Hepatocyte (in vitro differentiated cells): ENCODE measurements at regions not wholly inside any gene's neighbourhood (a gene's known extent, or its start where the extent isn't known, plus 50 kb on each side); places are given as distances from the start of the nearest gene placed in this dataset.

Experiments
- DNase-seq: peaks from one replicate; pipeline ENCODE4 v3.0.0-alpha.2; 2016; ENCODE audit warnings: low spot score
- H2AFZ ChIP-seq: fragments of 200-600 bp; sonication (generic); 2 replicates; pipeline ENCODE4 v1.6.0; 2016; ENCODE audit warnings: antibody characterized with exemption, mild to moderate bottlenecking
- H3K27ac ChIP-seq: fragments of 200-600 bp; sonication (generic); 2 replicates; pipeline ENCODE4 v1.5.1; 2016; ENCODE audit warnings: mild to moderate bottlenecking
- H3K27me3 ChIP-seq: fragments of 200-600 bp; sonication (generic); 2 replicates; pipeline ENCODE4 v1.6.1; 2016
- H3K36me3 ChIP-seq: fragments of 200-600 bp; sonication (generic); replicated peaks from 2 replicates; pipeline ENCODE4 v1.5.1; 2016; ENCODE audit warnings: low read depth; ENCODE audit not compliant: insufficient read depth
- H3K4me1 ChIP-seq: fragments of 200-600 bp; sonication (generic); 2 replicates; pipeline ENCODE4 v1.5.1; 2016; ENCODE audit warnings: mild to moderate bottlenecking, moderate library complexity; ENCODE audit not compliant: insufficient read depth
- H3K4me2 ChIP-seq: fragments of 200-600 bp; sonication (generic); 2 replicates; pipeline ENCODE4 v1.6.0; 2016
- H3K4me3 ChIP-seq: fragments of 200-600 bp; sonication (generic); 2 replicates; pipeline ENCODE4 v1.5.1; 2016; ENCODE audit warnings: mild to moderate bottlenecking
- H3K79me2 ChIP-seq: fragments of 200-600 bp; sonication (generic); 2 replicates; pipeline ENCODE4 v1.6.0; 2017; ENCODE audit warnings: mild to moderate bottlenecking
- H3K9me2 ChIP-seq: fragments of 200-600 bp; sonication (generic); replicated peaks from 2 replicates; pipeline ENCODE4 v1.6.0; 2017; ENCODE audit warnings: mild to moderate bottlenecking; ENCODE audit not compliant: insufficient read depth
- H3K9me3 ChIP-seq: fragments of 200-600 bp; sonication (generic); 2 replicates; pipeline ENCODE4 v1.5.1; 2016; ENCODE audit warnings: low read depth, mild to moderate bottlenecking
- H4K20me1 ChIP-seq: fragments of 200-600 bp; sonication (generic); 2 replicates; pipeline ENCODE4 v1.6.0; 2016; ENCODE audit warnings: mild to moderate bottlenecking; ENCODE audit not compliant: insufficient read depth, poor library complexity, severe bottlenecking
- CTCF ChIP-seq: fragments of 200-600 bp; sonication (generic); IDR thresholded peaks from 2 replicates; pipeline ENCODE4 v1.5.1; 2016; ENCODE audit warnings: antibody characterized with exemption, mild to moderate bottlenecking; ENCODE audit not compliant: poor library complexity
- EZH2 ChIP-seq: fragments of 200-600 bp; sonication (generic); IDR thresholded peaks from 2 replicates; pipeline ENCODE4 v1.6.1; 2016; ENCODE audit warnings: antibody characterized with exemption, mild to moderate bottlenecking, borderline replicate concordance
- EZH2phosphoT487 ChIP-seq: fragments of 200-600 bp; sonication (generic); IDR thresholded peaks from one replicate; pipeline ENCODE4 v1.6.1; 2018; ENCODE audit warnings: antibody characterized with exemption, mild to moderate bottlenecking, low read depth, moderate library complexity; ENCODE audit not compliant: unreplicated experiment, severe bottlenecking
- WGBS: methylation state at CpG from one replicate; pipeline ENCODE4 v1.1.6; 2016; ENCODE audit warnings: low lambda C conversion rate; ENCODE audit errors: missing lambda C conversion rate; 5-methylcytosine and 5-hydroxymethylcytosine counted together

GRCh38 chr19:33894787-33895186 is 98.1 kb downstream of the KCTD15 start:
- H3K4me2 ChIP-seq, result no peak overlapping the region
- H3K27me3 ChIP-seq, result no peaks in the 10 kb centered on the region
- no peaks in the 10 kb centered on the region for H3K4me1 ChIP-seq
- H3K79me2 ChIP-seq, result no peaks in the 10 kb centered on the region
- no peak for TF ChIP-seq EZH2
- no peak for TF ChIP-seq EZH2phosphoT487
- no peak for TF ChIP-seq CTCF
- 93% methylated on average over 11 of the region's 11 CpGs for WGBS
- no peaks in the 10 kb centered on the region for H3K36me3 ChIP-seq
- H4K20me1 ChIP-seq, result no peaks in the 10 kb centered on the region
- no peak for DNase-seq
- no peak overlapping the region for H2AFZ ChIP-seq
- no peak overlapping the region for H3K4me3 ChIP-seq
- H3K27ac ChIP-seq, result no peak overlapping the region
- H3K9me3 ChIP-seq, result no peaks in the 10 kb centered on the region
- H3K9me2 ChIP-seq, result no peaks in the 10 kb centered on the region

- Histone ChIP-seq H3K27me3 (no peaks in the 10 kb centered on the region), H3K9me3 (no peaks in the 10 kb centered on the region), H3K4me1 (no peaks in the 10 kb centered on the region), H4K20me1 (no peaks in the 10 kb centered on the region), H3K27ac (no peak overlapping the region), H3K4me2 (no peak overlapping the region), H3K4me3 (no peak overlapping the region), H2AFZ (no peak overlapping the region), H3K79me2 (no peaks in the 10 kb centered on the region), H3K9me2 (no peaks in the 10 kb centered on the region), H3K36me3 (no peaks in the 10 kb centered on the region)
- TF ChIP-seq CTCF, result no peak
- no peak for TF ChIP-seq EZH2phosphoT487
- TF ChIP-seq EZH2, result no peak
- no peak for DNase-seq
- WGBS, result 86% methylated on average over 2 of the region's 2 CpGs
Observed at GRCh38 chr19:33895366-33895765, 98.7 kb downstream of the KCTD15 start.

GRCh38 chr19:33898062-33898677 is 101.5 kb downstream of the KCTD15 start:
- Histone ChIP-seq H3K27me3 (no peaks in the 10 kb centered on the region), H3K27ac (no peak overlapping the region), H3K36me3 (no peaks in the 10 kb centered on the region), H3K9me3 (no peaks in the 10 kb centered on the region), H3K4me3 (no peak overlapping the region), H3K4me1 (no peaks in the 10 kb centered on the region), H3K79me2 (no peaks in the 10 kb centered on the region), H2AFZ (no peak overlapping the region), H3K4me2 (no peak overlapping the region), H3K9me2 (no peaks in the 10 kb centered on the region), H4K20me1 (no peaks in the 10 kb centered on the region)
- DNase-seq, result no peak
- TF ChIP-seq EZH2phosphoT487 (no peak), EZH2 (no peak), CTCF (no peak)

GRCh38 chr19:33900817-33901216 is 104.1 kb downstream of the KCTD15 start:
- H2AFZ ChIP-seq, result no peak overlapping the region
- H3K36me3 ChIP-seq, result no peaks in the 10 kb centered on the region
- peaks cover 10% of the 10 kb centered on the region for H3K4me1 ChIP-seq
- TF ChIP-seq EZH2 (no peak), CTCF (no peak), EZH2phosphoT487 (no peak)
- H4K20me1 ChIP-seq, result no peaks in the 10 kb centered on the region
- H3K9me2 ChIP-seq, result no peaks in the 10 kb centered on the region
- no peak overlapping the region for H3K4me3 ChIP-seq
- H3K27me3 ChIP-seq, result no peaks in the 10 kb centered on the region
- WGBS, result 85% methylated on average over 3 of the region's 3 CpGs
- H3K27ac ChIP-seq, result no peak overlapping the region
- no peaks in the 10 kb centered on the region for H3K79me2 ChIP-seq
- H3K4me2 ChIP-seq, result no peak overlapping the region
- DNase-seq, result no peak
- H3K9me3 ChIP-seq, result no peaks in the 10 kb centered on the region
